Dedifferentiated amniotic fluid mesenchymal stem cell (primary cell): ENCODE measurements at regions not wholly inside any gene's neighbourhood (a gene's known extent, or its start where the extent isn't known, plus 50 kb on each side); places are given as distances from the start of the nearest gene placed in this dataset.

ENCODE experiments used
- DNase-seq: peaks from one replicate; pipeline ENCODE4 v3.0.0-alpha.2; 2016; ENCODE audit errors: extremely low spot score

DNA sequence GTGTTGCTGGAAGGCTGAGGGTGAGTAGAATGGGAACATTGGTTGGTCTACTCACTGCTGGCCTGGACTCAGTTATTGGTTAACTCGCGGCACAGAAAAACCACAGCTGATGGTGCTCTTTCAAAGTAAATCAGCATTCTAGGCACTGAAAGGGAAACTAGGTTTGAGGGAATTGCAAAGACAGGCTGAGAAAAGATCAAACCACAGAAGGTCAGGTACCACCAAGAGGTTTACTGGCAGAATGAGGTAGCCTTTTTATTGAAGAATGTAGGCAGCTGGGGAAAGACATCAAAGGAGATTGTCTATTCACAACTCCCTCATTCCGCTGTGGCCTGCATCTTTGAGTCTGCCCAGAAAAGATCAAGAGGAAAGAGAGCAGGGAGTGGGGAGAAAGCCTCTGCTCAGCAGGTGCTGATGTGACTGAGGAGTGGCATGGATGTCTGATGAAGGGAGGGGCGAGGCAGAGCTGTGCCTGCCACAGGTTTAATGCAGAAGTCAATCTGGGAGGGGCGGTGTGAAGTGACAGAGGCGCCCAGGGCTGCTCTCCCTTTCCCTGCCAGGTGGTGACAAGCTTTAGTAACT is 255.5 kb downstream of the MAN2A1 start:
- DNase-seq = no peak

DNA sequence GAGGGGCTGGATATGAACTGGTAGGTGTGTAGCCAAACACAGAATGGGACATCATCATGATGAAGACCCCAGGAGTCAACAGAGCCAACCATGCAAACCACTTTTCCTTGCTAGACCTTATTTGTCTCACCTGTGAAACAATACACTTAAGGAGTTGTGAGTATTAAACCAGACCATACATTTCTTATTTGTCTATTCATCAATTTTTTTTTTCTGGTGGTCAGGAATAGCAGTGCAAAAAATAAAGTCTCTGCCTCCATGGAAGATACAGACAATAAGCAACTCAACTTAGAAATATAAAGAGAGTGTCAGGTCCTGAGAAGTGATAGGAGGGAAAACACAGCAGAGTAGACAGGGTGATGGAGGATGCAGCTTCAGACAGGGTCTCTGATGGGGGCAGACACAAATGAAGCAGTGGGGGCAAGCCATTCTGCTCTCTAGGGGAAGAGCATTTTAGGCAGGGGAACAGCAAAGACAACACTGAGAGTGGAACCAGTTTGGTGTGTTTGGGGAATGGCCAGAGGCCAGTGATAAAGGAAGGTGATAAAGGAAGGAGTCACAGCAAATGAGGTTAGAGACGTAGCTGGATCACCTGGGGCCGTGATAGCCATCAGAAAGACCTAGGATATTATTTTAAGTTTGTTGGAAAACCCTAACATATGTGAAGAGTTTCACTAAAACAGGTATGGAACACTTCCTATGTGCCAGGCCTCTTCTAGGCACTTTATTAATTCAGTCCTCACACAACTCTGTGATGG is 256.2 kb downstream of the MAN2A1 start:
- no peak for DNase-seq

GRCh38 chr5:109946610-109947009 is 256.9 kb downstream of the MAN2A1 start:
- DNase-seq = no peak

DNA sequence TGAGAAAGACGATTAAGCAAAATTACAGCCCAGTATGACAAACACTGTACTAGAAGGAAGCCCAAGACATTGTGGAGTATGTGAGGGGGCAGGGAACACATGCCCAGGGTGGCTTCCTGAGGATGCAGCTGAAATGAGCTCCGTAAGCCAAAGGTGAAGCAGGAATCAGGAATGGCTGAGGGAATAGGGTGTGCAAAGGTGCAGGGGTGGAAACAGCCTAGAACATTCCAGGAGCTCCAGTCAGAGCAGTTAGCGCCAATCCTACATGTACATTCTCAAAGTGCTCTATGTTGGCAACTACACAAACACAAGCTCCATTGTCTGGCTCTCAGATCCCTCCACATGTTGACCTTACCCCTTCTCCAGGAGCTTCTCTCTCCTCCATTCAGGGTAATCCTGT is 257.9 kb downstream of the MAN2A1 start:
- DNase-seq = no peak

DNA sequence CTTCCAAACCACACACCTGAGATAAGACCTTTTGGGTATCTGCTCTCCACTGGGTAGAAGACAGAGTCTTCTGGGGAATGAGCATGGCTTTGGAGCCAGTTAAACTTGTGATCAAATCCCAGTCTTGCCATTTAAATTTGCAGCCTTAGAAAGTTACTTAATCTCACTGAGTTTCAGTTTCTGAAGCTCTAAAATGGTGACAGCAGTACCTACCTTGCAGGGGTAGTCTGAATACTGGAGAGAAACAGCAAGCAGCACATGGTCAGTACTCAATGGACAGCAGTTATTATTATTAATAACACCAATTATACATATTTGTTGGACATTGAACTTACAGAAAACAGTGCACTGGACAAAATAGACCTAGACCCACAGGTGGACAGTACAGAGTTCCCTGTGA is 260.9 kb downstream of the MAN2A1 start:
- no peak for DNase-seq

DNA sequence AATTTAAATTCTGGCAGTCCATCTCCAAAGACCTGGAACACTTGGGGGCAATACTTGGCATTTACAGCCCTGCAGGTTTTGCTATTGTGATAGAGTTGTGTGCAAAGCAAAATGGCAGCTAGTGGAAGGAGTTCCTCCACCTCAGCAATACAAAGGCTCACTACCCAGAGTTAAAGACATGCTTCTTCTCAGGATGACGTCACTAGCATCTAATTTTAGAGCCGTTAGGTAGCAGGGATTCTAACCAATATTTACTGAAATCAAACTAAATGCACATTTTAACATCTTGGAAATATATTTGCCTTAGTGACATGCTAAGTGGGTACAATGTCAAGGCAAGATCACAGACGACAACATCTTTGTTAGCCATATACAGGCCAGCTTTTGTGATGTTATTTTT is 261.6 kb downstream of the MAN2A1 start:
- no peak for DNase-seq

DNA sequence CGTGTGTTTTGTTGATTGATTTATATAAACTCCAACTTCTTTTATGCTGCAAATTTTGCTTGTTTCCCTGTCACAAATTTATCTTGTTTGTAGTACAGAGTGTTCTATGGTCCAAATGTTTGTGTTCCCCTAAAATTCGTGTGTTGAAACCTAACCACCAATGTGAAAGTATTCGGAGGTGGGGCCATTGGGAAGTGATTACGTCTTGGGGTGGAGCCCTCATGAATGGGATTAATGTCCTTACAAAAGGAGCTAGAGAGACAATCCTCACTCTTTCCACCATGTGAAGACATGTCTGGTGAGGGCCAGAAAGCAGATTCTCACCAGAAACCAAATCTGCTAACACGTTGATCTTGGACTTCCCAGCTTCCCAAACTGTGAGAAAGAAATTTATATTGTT is 262.0 kb downstream of the MAN2A1 start:
- DNase-seq = no peak

GRCh38 chr5:109953761-109954160 is 264.0 kb downstream of the MAN2A1 start:
- no peak for DNase-seq

DNA sequence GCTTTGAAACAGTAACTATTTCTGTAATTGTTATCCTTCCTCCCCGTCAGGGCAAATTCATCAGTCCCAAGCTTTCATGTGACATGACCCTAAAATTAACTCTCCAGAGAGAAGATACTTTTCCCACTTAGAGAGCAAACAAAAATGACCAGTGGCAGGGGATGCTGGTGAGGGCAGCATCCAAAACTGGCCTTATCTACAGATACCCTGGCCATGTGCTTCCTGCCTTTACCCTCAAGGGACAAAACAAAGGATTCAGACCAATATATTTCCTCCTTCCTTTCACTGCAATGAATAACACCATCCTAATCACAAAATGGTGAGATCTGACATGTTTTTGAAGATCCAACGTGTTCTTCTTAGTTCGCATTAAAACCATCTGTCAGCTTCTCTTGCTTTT is 267.2 kb downstream of the MAN2A1 start:
- no peak for DNase-seq

GRCh38 chr5:109958082-109958481 is 268.4 kb downstream of the MAN2A1 start:
- no peak for DNase-seq

GRCh38 chr5:109959652-109960051 is 269.9 kb downstream of the MAN2A1 start:
- no peak for DNase-seq

- DNase-seq = no peak
These were observed 272.0 kb downstream of the MAN2A1 start for GRCh38 chr5:109961751-109962150.

DNA sequence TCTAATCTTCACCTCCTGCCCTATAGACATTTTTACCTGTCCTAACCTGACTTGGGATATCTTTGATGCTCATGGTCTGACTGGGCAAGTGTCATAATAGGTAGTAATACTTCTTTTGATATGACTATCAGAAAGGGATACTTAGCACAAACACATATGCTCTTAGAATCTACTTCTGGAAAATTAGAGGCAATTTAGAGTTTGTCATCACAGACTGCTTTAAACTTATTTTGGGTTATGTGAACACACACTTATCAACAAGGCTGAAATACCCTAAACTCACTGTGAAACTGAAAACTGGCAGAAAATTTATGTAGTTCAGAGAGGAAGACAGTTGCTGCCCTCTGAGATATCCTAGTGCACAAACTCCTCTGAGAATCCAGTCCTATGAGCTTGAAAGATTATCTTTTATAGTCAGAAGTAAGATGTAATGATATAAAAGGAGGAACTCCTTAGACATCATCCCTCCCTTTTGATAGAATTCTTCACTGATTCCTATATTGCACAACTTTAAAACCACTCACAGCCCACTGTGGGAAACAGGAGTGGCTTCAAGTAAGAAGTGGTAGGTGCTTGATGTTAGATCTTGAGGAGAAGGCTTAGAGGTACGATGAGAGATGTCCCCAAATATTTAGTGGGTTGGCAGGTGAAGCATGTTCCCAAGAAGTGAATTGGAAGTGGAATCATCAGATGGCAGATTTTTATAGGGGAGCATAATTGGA is 273.3 kb downstream of the MAN2A1 start:
- no peak for DNase-seq

DNA sequence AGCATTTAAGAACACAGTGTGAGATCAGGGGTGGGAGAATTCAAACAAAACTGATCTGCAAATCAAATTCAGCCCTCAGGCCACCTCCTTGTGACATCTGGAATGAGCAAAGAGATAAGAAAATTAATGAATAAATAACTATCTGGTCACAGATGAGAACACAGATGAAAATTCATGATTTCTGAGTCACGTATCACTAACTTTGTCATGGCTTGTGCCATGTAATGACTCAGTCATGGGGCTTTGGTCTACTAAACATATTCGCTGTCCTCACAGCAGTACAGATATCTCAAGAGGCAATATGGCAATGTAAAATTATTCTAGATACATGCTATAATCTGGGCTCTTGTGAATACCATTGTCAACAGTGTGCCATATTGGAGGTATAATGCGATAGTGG is 274.4 kb downstream of the MAN2A1 start:
- DNase-seq = no peak

DNA sequence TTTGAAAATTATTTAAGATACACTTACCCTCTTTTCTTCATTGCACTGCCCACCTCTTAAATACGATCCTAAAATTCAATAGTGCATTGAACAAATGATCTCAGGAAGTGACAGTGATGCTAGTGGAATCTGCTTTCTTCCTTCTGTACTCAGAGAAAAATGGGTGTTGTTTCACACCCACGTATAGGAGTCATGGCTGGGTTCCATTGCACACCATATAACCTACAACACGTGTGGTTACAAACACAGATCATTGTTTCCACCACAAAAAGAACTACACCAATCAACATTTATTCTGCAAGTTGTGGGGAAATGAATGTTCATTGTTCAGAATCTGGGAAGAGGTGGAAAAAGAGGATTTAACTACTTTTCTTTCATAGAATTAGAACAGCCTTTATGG is 275.9 kb downstream of the MAN2A1 start:
- no peak for DNase-seq

DNA sequence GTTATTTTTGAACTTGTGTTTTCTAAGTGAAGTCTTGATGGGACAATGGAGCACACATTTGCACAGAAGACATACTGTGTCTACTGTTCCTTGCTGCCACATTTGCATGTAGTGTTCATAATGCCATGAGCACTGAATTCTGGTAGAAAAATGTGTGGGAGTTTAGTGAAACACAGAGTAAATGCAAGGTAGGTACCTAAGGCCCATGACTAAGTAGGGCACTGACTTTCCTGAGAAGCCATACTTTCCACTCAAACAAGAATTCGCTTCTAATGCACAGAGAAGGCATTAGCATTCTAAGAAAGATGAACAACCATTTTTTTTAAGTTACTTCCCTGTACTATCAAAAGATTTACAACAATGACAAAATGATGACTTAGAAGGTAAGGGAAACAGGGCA is 282.2 kb downstream of the MAN2A1 start:
- no peak for DNase-seq

DNA sequence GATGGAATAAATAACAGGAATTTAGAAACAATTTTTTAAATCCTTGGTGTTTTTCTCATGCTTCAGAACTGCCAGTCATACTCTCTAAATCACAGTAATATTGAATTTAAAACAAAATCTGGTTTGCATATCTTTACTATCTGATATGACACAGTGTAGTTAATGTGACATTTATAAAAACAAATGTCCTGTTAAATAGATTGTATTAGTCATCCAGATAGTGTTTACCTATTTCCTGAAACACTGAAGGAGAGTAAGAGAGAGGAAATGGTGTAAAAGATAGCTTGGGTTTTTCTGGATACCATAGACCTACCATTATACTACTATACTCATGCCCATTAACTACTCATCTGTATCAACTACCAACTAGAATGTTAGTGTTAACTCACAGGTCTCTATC is 292.3 kb downstream of the MAN2A1 start:
- no peak for DNase-seq

- DNase-seq = no peak
These were observed 293.3 kb downstream of the MAN2A1 start for GRCh38 chr5:109982966-109983534.

- no peak for DNase-seq
These were observed 297.0 kb downstream of the MAN2A1 start for GRCh38 chr5:109986726-109987125.

- no peak for DNase-seq
These were observed 297.6 kb downstream of the MAN2A1 start for GRCh38 chr5:109987355-109987754.

GRCh38 chr5:109987970-109988369 is 298.2 kb downstream of the MAN2A1 start:
- no peak for DNase-seq

- no peak for DNase-seq
These were observed 299.4 kb downstream of the MAN2A1 start for GRCh38 chr5:109989161-109989560.
